GM12873 (cell line): ENCODE measurements at regions not wholly inside any gene's neighbourhood (a gene's known extent, or its start where the extent isn't known, plus 50 kb on each side); places are given as distances from the start of the nearest gene placed in this dataset.

ENCODE experiments used
- TF ChIP-seq, protein P1 (sequence below): IDR thresholded peaks from 2 replicates; pipeline ENCODE4 v1.5.1; 2012; ENCODE audit warnings: low read depth, mild to moderate bottlenecking, moderate library complexity, low read length, control low read depth; ENCODE audit not compliant: insufficient read depth; ENCODE audit errors: missing control alignments

DNA sequence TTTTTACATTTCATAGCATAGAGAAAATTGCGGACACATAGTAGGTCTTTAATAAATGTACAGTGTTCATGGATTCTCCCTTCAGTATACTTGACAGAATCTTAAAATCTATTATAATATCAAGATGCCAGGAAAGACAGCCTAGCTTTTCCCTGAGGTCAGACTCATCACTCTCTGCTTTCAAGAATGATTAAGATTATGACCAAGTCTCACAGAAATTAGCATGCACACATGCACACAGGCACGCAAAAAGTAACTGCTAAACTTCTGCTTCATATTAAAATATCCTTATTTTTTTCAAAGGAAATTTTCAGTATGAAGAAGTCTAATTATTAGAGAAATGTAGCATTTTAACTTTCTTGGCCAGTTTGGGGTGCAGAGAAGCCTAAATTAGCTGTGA is 493.8 kb upstream of the NECTIN3 start:
- TF ChIP-seq, protein P1, sequence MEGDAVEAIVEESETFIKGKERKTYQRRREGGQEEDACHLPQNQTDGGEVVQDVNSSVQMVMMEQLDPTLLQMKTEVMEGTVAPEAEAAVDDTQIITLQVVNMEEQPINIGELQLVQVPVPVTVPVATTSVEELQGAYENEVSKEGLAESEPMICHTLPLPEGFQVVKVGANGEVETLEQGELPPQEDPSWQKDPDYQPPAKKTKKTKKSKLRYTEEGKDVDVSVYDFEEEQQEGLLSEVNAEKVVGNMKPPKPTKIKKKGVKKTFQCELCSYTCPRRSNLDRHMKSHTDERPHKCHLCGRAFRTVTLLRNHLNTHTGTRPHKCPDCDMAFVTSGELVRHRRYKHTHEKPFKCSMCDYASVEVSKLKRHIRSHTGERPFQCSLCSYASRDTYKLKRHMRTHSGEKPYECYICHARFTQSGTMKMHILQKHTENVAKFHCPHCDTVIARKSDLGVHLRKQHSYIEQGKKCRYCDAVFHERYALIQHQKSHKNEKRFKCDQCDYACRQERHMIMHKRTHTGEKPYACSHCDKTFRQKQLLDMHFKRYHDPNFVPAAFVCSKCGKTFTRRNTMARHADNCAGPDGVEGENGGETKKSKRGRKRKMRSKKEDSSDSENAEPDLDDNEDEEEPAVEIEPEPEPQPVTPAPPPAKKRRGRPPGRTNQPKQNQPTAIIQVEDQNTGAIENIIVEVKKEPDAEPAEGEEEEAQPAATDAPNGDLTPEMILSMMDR, result no peak

DNA sequence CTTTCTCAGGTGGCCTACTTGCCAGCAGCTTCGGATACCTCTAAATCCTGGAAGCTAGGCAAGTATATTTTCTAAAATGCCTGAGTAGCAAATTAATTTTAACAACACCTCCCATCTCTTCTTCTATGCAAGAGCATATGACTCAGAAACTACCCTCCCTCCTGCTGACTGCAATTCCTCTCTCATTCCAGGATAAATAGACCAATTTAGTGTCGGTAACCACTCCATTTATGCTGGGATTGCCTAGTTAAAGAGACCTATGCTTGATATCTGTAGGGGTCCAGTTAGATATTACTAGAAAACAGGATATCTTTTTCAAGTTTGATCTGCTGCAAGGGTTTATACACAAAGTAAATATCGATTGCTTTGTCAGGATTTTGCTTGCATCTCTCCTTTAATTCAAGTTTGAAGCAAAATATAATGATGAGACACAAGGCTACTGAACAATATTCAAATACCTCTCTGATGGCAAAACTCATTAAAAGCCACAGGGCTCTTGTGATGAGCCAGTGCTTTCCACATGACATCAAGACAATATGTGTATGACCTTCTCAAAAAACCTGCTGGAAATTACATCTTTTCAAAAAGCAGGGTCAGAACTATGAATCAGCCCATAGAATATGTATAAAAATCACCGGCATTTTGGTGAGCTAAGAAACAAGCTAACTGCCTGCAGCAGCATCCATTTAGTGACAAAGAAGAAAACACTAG is 491.6 kb upstream of the NECTIN3 start:
- TF ChIP-seq, protein P1, result no peak

DNA sequence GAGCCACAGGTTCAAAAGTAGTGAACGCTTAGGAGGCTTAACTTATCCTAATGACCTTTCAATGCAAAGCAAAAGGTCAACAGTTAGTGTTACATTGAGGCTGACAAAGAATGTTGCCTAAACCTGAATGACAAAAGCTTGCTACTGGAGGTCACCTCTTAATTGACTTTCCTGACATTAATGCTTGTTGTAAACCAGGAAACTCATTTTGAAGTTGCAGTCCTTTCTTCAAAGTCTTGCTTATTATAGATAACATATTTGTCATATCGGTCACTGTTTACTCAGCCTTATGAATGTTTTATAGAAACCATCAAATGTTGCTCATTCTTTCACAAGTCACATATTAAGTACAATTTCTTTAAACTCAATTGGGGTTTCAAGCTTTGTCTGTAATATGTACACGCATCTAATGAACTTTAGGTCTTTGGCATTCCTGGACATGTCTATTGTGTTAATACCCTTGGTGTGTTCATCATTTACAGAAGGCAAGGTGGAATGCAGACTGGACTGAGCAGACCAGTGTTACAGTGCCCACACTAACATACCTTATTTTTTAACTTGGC is 488.2 kb upstream of the NECTIN3 start:
- TF ChIP-seq, protein P1, result no peak

DNA sequence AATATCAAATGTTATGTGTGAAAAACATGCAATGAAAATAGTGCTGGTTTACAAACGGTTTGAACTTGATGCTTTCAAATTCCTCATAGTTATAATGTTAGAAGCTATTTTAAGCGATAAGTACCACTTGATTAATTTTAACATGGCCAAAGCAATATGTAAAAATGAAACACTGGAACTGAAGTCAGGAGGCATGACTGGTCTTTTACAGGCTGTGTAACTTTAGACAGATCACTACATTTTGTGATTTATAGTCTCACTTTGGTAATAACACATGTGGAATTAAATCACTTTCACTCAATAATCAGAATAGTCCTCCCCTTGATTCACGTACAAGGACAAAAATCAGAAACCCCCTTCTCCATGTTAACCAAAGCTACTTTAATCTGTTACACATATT is 482.7 kb upstream of the NECTIN3 start:
- TF ChIP-seq, protein P1, result no peak

DNA sequence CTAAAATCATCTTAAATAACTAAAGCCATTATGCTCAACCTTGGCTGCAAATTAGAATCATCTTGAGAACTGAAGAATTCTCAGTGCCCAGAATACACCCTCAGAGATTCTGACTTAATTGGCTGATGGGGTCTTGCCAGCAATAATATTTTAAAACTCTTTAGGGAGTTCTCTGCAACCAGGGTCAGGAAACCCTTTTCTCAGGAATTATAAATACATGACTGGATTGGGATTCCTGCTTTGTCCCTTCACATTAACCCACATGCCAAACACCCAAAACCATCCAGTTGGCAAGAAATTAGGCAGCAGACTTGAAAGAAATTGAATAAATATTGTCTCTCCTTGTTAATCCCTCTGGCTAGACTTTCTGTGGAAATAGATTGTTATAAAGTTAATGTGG is 482.3 kb upstream of the NECTIN3 start:
- TF ChIP-seq, protein P1, result no peak

DNA sequence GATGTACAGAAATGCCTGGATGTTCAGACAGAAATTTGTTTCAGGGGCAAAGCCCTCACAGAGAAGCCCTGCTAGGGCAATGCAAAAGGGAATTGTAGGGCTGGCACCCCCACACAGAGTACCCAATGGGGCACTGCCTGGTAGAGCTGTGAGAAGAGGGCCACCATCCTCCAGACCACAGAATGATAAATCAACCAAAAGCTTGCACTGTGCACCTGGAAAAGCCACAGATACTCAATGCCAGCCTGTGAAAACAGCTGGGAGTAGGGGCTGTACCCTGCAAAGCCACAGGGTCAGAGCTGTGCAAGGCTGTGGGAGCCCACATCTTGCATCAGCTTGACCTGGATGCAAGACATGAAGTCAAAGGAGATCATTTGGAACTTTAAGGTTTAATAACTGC is 477.9 kb upstream of the NECTIN3 start:
- TF ChIP-seq, protein P1, result no peak

DNA sequence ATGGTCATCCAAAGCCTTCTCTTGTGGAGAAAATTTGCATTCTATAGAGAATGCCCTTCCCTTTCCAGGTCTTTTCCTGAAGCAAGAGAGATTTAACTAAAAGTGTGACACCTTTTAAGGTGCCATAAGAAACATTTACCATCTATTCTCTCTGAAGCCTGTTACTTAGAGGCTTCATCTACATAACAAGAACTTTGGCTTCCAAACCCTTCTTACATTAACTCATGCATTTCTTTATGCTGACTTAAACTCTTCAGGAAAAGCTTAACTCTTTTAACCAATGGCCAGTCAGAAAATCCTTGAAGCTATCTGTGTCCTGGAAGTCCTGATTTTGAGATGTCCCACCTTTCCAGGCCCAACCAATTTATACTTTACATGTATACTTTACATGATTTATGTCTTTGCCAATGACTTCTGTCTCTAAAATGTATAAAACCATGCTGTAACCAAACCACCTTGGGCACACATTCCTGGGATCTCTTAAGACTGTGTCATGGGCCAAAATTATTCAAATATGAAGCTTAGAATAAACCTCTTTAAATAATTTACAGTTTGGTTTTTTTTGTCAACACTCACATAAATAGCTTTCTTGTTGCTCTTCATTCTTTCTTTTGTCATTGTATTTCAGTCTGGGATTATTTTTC is 472.6 kb upstream of the NECTIN3 start:
- TF ChIP-seq, protein P1, result no peak
